ENCODE measurements at regions not wholly inside any gene's neighbourhood (a gene's known extent, or its start where the extent isn't known, plus 50 kb on each side); places are given as distances from the start of the nearest gene placed in this dataset.

- H3K9me3 ChIP-seq (ENCODE audit: control insufficient read depth in 2 of 3, low read length in 3 of 3), result no peaks in the 10 kb centered on the region
- H3K4me3 ChIP-seq (ENCODE audit: low read length), result no peak overlapping the region
- H3K27me3 ChIP-seq (ENCODE audit: control insufficient read depth in 2 of 2, insufficient read depth in 2 of 2, low read length in 2 of 2), result no peaks in the 10 kb centered on the region
- no peak overlapping the region for H3K4me3 Mint-ChIP-seq
- H3K27ac ChIP-seq (ENCODE audit: low read depth, low read length), result no peak overlapping the region
- no peaks in the 10 kb centered on the region for H3K36me3 ChIP-seq (ENCODE audit: control insufficient read depth in 2 of 3, insufficient read depth in 3 of 3, low read length in 3 of 3)
- H3K36me3 Mint-ChIP-seq, result no peaks in the 10 kb centered on the region
- no peak overlapping the region for H3K27ac Mint-ChIP-seq
- no peaks in the 10 kb centered on the region for H3K4me1 ChIP-seq (ENCODE audit: control insufficient read depth in 2 of 2, insufficient read depth in 2 of 2, low read length in 2 of 2)
- H3K9me3 Mint-ChIP-seq, result peaks cover 0 to 2% (median 0%) of the 10 kb centered on the region in 11 donors
- ChIA-PET CTCF (no interaction called here), POLR2A (interaction anchor here (0.6 kb wide), 1 partner anchor 1899 kb away, joined by 4 read pairs; no protein-coding TSS in a partner anchor)
- no peak for DNase-seq
- no peaks in the 10 kb centered on the region for H3K4me1 Mint-ChIP-seq
- intact Hi-C loops (cut with micrococcal nuclease), result no loop called here
- peaks cover 0 to 39% (median 15%) of the 10 kb centered on the region in 5 donors for H3K27me3 Mint-ChIP-seq
- ATAC-seq, result no peak
These were observed 236.1 kb downstream of the TEX29 start for GRCh38 chr13:111556496-111556895.

GRCh38 chr13:111557921-111558699 is 237.7 kb downstream of the TEX29 start:
- no peak for DNase-seq
- ChIA-PET CTCF (no interaction called here), POLR2A (no interaction called here)
- H3K4me1 ChIP-seq (ENCODE audit: control insufficient read depth in 2 of 2, insufficient read depth in 2 of 2, low read length in 2 of 2), result no peaks in the 10 kb centered on the region
- Mint-ChIP-seq H3K4me3 (no peak overlapping the region), H3K27ac (no peak overlapping the region), H3K36me3 (no peaks in the 10 kb centered on the region), H3K9me3 (peaks cover 0 to 2% (median 0%) of the 10 kb centered on the region in 11 donors), H3K27me3 (peaks cover 0 to 49% (median 29%) of the 10 kb centered on the region in 5 donors), H3K4me1 (peaks cover 0 to 1% (median 0%) of the 10 kb centered on the region in 7 donors)
- no peaks in the 10 kb centered on the region for H3K9me3 ChIP-seq (ENCODE audit: control insufficient read depth in 2 of 3, low read length in 3 of 3)
- H3K4me3 ChIP-seq (ENCODE audit: low read length), result no peak overlapping the region
- no peaks in the 10 kb centered on the region for H3K36me3 ChIP-seq (ENCODE audit: control insufficient read depth in 2 of 3, insufficient read depth in 3 of 3, low read length in 3 of 3)
- intact Hi-C loops (cut with micrococcal nuclease), result no loop called here
- no peaks in the 10 kb centered on the region for H3K27me3 ChIP-seq (ENCODE audit: control insufficient read depth in 2 of 2, insufficient read depth in 2 of 2, low read length in 2 of 2)
- H3K27ac ChIP-seq (ENCODE audit: low read depth, low read length), result no peak overlapping the region
- no peak for ATAC-seq

GRCh38 chr13:111558700-111559088 is 238.3 kb downstream of the TEX29 start:
- Histone ChIP-seq H3K27me3 (ENCODE audit: control insufficient read depth in 2 of 2, insufficient read depth in 2 of 2, low read length in 2 of 2) (no peaks in the 10 kb centered on the region), H3K36me3 (ENCODE audit: control insufficient read depth in 2 of 3, insufficient read depth in 3 of 3, low read length in 3 of 3) (no peaks in the 10 kb centered on the region), H3K4me1 (ENCODE audit: control insufficient read depth in 2 of 2, insufficient read depth in 2 of 2, low read length in 2 of 2) (no peaks in the 10 kb centered on the region), H3K9me3 (ENCODE audit: control insufficient read depth in 2 of 3, low read length in 3 of 3) (no peaks in the 10 kb centered on the region), H3K27ac (ENCODE audit: low read depth, low read length) (no peak overlapping the region), H3K4me3 (ENCODE audit: low read length) (no peak overlapping the region)
- H3K4me3 Mint-ChIP-seq, result no peak overlapping the region
- DNase-seq (no peak), ATAC-seq (no peak)
- ChIA-PET POLR2A (no interaction called here), CTCF (no interaction called here)
- H3K9me3 Mint-ChIP-seq, result peaks cover 0 to 2% (median 0%) of the 10 kb centered on the region in 11 donors
- peaks cover 0 to 1% (median 0%) of the 10 kb centered on the region in 7 donors for H3K4me1 Mint-ChIP-seq
- H3K27ac Mint-ChIP-seq, result no peak overlapping the region
- intact Hi-C loops (cut with micrococcal nuclease), result no loop called here
- peaks cover 0 to 44% (median 29%) of the 10 kb centered on the region in 5 donors for H3K27me3 Mint-ChIP-seq
- no peaks in the 10 kb centered on the region for H3K36me3 Mint-ChIP-seq

- peaks cover 0 to 51% (median 29%) of the 10 kb centered on the region in 5 donors for H3K27me3 Mint-ChIP-seq
- DNase-seq (no peak), ATAC-seq (peak; percentile 40)
- H3K4me3 Mint-ChIP-seq, result no peak overlapping the region
- no peaks in the 10 kb centered on the region for H3K36me3 Mint-ChIP-seq
- Histone ChIP-seq H3K4me1 (ENCODE audit: control insufficient read depth in 2 of 2, insufficient read depth in 2 of 2, low read length in 2 of 2) (no peaks in the 10 kb centered on the region), H3K27me3 (ENCODE audit: control insufficient read depth in 2 of 2, insufficient read depth in 2 of 2, low read length in 2 of 2) (no peaks in the 10 kb centered on the region), H3K4me3 (ENCODE audit: low read length) (no peak overlapping the region), H3K9me3 (ENCODE audit: control insufficient read depth in 2 of 3, low read length in 3 of 3) (no peaks in the 10 kb centered on the region), H3K36me3 (ENCODE audit: control insufficient read depth in 2 of 3, insufficient read depth in 3 of 3, low read length in 3 of 3) (no peaks in the 10 kb centered on the region), H3K27ac (ENCODE audit: low read depth, low read length) (no peak overlapping the region)
- POLR2A ChIA-PET, result no interaction called here
- CTCF ChIA-PET, result no interaction called here
- peaks cover 0 to 2% (median 0%) of the 10 kb centered on the region in 11 donors for H3K9me3 Mint-ChIP-seq
- intact Hi-C loops (cut with micrococcal nuclease), result no loop called here
- H3K4me1 Mint-ChIP-seq, result peaks cover 0 to 1% (median 0%) of the 10 kb centered on the region in 7 donors
- no peak overlapping the region for H3K27ac Mint-ChIP-seq
These were observed 239.4 kb downstream of the TEX29 start for GRCh38 chr13:111559612-111560403.

- POLR2A ChIA-PET, result no interaction called here
- H3K4me3 ChIP-seq (ENCODE audit: low read length), result no peak overlapping the region
- intact Hi-C loops (cut with micrococcal nuclease), result no loop called here
- H3K4me3 Mint-ChIP-seq, result no peak overlapping the region
- H3K4me1 ChIP-seq (ENCODE audit: control insufficient read depth in 2 of 2, insufficient read depth in 2 of 2, low read length in 2 of 2), result no peaks in the 10 kb centered on the region
- peaks cover 0 to 1% (median 0%) of the 10 kb centered on the region in 7 donors for H3K4me1 Mint-ChIP-seq
- H3K27ac Mint-ChIP-seq, result no peak overlapping the region
- no peak overlapping the region for H3K27ac ChIP-seq (ENCODE audit: low read depth, low read length)
- H3K9me3 Mint-ChIP-seq, result peaks cover 0 to 2% (median 0%) of the 10 kb centered on the region in 11 donors
- H3K36me3 ChIP-seq (ENCODE audit: control insufficient read depth in 2 of 3, insufficient read depth in 3 of 3, low read length in 3 of 3), result no peaks in the 10 kb centered on the region
- DNase-seq (no peak), ATAC-seq (no peak)
- no peaks in the 10 kb centered on the region for H3K27me3 ChIP-seq (ENCODE audit: control insufficient read depth in 2 of 2, insufficient read depth in 2 of 2, low read length in 2 of 2)
- CTCF ChIA-PET, result no interaction called here
- no peaks in the 10 kb centered on the region for H3K36me3 Mint-ChIP-seq
- peaks cover 0 to 47% (median 29%) of the 10 kb centered on the region in 5 donors for H3K27me3 Mint-ChIP-seq
- no peaks in the 10 kb centered on the region for H3K9me3 ChIP-seq (ENCODE audit: control insufficient read depth in 2 of 3, low read length in 3 of 3)
These were observed 240.8 kb downstream of the TEX29 start for GRCh38 chr13:111561091-111561781.

DNA sequence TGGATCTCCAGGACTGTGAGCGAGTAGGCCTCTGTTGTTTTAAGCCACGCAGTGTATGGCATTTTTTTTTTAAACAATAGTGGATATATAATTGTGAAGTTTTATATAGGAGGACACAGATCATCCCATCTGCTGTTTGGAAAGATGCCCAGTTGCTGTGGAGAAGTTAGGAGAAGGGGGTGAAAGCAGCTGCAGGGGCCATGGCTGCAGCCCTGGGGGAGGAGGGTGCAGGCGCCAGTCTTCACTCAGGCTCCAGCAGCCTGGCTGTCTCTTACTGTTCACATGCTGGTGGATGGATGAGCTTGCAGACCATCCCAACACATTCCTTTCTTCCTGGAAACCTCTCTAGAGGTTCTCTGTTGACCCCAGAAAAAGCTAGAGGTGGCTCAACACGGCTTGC is 242.3 kb downstream of the TEX29 start:
- no peak overlapping the region for H3K4me3 Mint-ChIP-seq
- H3K27ac Mint-ChIP-seq, result no peak overlapping the region
- intact Hi-C loops (cut with micrococcal nuclease), result no loop called here
- no peak for ATAC-seq
- Histone ChIP-seq H3K27ac (ENCODE audit: low read depth, low read length) (no peak overlapping the region), H3K4me3 (ENCODE audit: low read length) (no peak overlapping the region), H3K9me3 (ENCODE audit: control insufficient read depth in 2 of 3, low read length in 3 of 3) (no peaks in the 10 kb centered on the region), H3K4me1 (ENCODE audit: control insufficient read depth in 2 of 2, insufficient read depth in 2 of 2, low read length in 2 of 2) (no peaks in the 10 kb centered on the region), H3K27me3 (ENCODE audit: control insufficient read depth in 2 of 2, insufficient read depth in 2 of 2, low read length in 2 of 2) (no peaks in the 10 kb centered on the region), H3K36me3 (ENCODE audit: control insufficient read depth in 2 of 3, insufficient read depth in 3 of 3, low read length in 3 of 3) (no peaks in the 10 kb centered on the region)
- no peak for DNase-seq
- H3K9me3 Mint-ChIP-seq, result peaks cover 0 to 2% (median 0%) of the 10 kb centered on the region in 11 donors
- POLR2A ChIA-PET, result no interaction called here
- H3K36me3 Mint-ChIP-seq, result no peaks in the 10 kb centered on the region
- peaks cover 0 to 49% (median 29%) of the 10 kb centered on the region in 5 donors for H3K27me3 Mint-ChIP-seq
- H3K4me1 Mint-ChIP-seq, result peaks cover 0 to 1% (median 0%) of the 10 kb centered on the region in 7 donors
- CTCF ChIA-PET, result no interaction called here
